PC-3 (cell line): ENCODE measurements at regions not wholly inside any gene's neighbourhood (a gene's known extent, or its start where the extent isn't known, plus 50 kb on each side); places are given as distances from the start of the nearest gene placed in this dataset.
A peak's percentile ranks its signal among the peaks of the same experiment; 100 is the strongest.

Experiments used
- ATAC-seq: fragments of 200-7000 bp; cut with Tn5 transposase; 2 replicates; pipeline ENCODE4 v1.9.1; 2020; ENCODE audit warnings: mild to moderate bottlenecking, moderate library complexity
- BruUV-seq: library from RNA; stranded (reverse); fragments of 400-500 nt; replicated peaks from 2 replicates; lab custom pipeline; 2021; lab: Mats Ljungman, UMichigan
- CTCF ChIA-PET: fragments of 300-600 bp; sonication (Branson Sonifier 250); formaldehyde crosslinking; loops from one replicate; lab custom pipeline; 2022; ENCODE audit warnings: antibody characterized with exemption; lab: Charles Lee
- POLR2A ChIA-PET: fragments of 300-600 bp; sonication (Branson Sonifier 250); formaldehyde crosslinking; loops from one replicate; lab custom pipeline; 2022; ENCODE audit warnings: antibody characterized with exemption; ENCODE audit not compliant: unreplicated experiment; lab: Charles Lee
- DNase-seq: peaks from one replicate; pipeline ENCODE4 v3.0.0-alpha.2; 2015
- H2AFZ ChIP-seq: fragments of 300-600 bp; sonication (generic); 2 replicates; pipeline ENCODE4 v1.6.0; 2016; ENCODE audit warnings: antibody characterized with exemption, low read length
- H3F3A ChIP-seq: fragments of 300-600 bp; sonication (generic); one replicate; pipeline ENCODE4 v1.6.0; 2017; ENCODE audit warnings: antibody characterized with exemption, low read length, control low read depth, mild to moderate bottlenecking; ENCODE audit not compliant: unreplicated experiment
- H3K27ac ChIP-seq: fragments of 300-600 bp; sonication (generic); 2 replicates; pipeline ENCODE4 v1.5.1; 2016; ENCODE audit warnings: mild to moderate bottlenecking, low read length
- H3K27me3 ChIP-seq: fragments of 300-600 bp; sonication (generic); 2 replicates; pipeline ENCODE4 v1.6.1; 2016; ENCODE audit warnings: low read length, mixed read lengths
- H3K36me3 ChIP-seq: fragments of 300-600 bp; sonication (generic); 2 replicates; pipeline ENCODE4 v1.6.1; 2016; ENCODE audit warnings: low read depth, mixed run types, low read length, mixed read lengths
- H3K4me1 ChIP-seq: fragments of 300-600 bp; sonication (generic); 2 replicates; pipeline ENCODE4 v1.5.1; 2016; ENCODE audit warnings: low read length; ENCODE audit not compliant: insufficient read depth
- H3K4me2 ChIP-seq: fragments of 300-600 bp; sonication (generic); 2 replicates; pipeline ENCODE4 v1.6.0; 2016; ENCODE audit warnings: low read length
- H3K4me3 ChIP-seq: fragments of 300-600 bp; sonication (generic); 2 replicates; pipeline ENCODE4 v1.5.1; 2016; ENCODE audit warnings: mild to moderate bottlenecking, low read length, mixed read lengths
- H3K79me2 ChIP-seq: fragments of 300-600 bp; sonication (generic); 2 replicates; pipeline ENCODE4 v1.6.1; 2017; ENCODE audit warnings: low read length, mixed read lengths
- H3K9ac ChIP-seq: fragments of 300-600 bp; sonication (generic); 2 replicates; pipeline ENCODE4 v1.6.0; 2016; ENCODE audit warnings: mild to moderate bottlenecking, low read length
- H3K9me2 ChIP-seq: fragments of 300-600 bp; sonication (generic); replicated peaks from 2 replicates; pipeline ENCODE4 v1.6.1; 2016; ENCODE audit warnings: mixed run types, low read length, mixed read lengths
- H3K9me3 ChIP-seq: fragments of 300-600 bp; sonication (generic); 2 replicates; pipeline ENCODE4 v1.6.1; 2016; ENCODE audit warnings: low read length, mixed read lengths
- H4K20me1 ChIP-seq: fragments of 300-600 bp; sonication (generic); 2 replicates; pipeline ENCODE4 v1.6.1; 2016; ENCODE audit warnings: low read length, mixed read lengths
- EZH2 ChIP-seq: fragments of 300-600 bp; sonication (generic); IDR thresholded peaks from one replicate; pipeline ENCODE4 v1.6.1; 2017; ENCODE audit warnings: antibody characterized with exemption, mild to moderate bottlenecking, low read length; ENCODE audit not compliant: unreplicated experiment
- EZH2phosphoT487 ChIP-seq: fragments of 300-600 bp; sonication (generic); IDR thresholded peaks from 2 replicates; pipeline ENCODE4 v1.6.1; 2018; ENCODE audit warnings: mild to moderate bottlenecking, antibody characterized with exemption, low read length, borderline replicate concordance
- intact Hi-C: fragments of 100-400 bp; cut with micrococcal nuclease; formaldehyde crosslinking; loops from 2 replicates; pipeline ENCODE4 v1.9.0; 2023
- TF ChIP-seq, protein P1 (sequence below): fragments of 300-600 bp; sonication (generic); conservative IDR thresholded peaks from 2 replicates; pipeline ENCODE4 v1.5.1; 2017; ENCODE audit warnings: antibody characterized with exemption, low read depth, mild to moderate bottlenecking, low read length

DNA sequence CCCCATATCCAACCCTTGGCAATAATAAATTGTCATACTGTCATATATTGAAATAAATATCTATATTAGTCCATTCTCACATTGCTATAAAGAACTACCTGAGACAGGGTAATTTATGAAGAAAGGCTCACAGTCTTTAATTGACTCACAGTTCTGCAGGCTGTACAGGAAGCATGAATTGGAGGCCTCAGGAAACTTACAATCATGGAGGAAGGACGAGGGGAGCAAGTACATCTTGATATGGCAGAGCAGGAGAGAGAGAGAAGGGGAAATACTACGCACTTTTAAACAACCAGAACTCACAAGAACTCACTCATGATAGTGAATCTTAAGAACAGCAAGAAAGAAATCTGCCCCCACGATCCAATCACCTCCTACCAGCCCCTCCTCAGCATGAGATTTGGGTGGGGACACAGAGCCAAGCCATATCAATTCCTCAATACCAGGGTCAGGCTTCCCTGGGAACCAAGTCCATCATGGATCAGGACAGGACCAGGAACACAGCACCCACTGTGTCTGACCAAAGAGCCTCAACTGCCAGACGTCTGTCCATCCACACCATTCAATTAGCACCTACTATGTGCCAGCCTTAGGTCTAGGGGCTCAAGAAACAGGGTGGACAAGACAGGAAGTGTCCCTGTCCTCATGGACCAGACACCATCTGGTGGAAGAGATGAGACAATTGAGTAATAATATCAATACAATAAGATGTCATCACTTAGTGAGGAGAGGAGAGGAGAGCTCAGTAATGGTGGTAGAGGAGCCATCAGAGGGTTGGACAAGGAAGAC is 56.9 kb upstream of the TOP3B start:
- ChIA-PET POLR2A (no interaction called here), CTCF (no interaction called here)
- H3K27ac ChIP-seq = no peak overlapping the region
- no peak overlapping the region for H3K4me3 ChIP-seq
- no peak overlapping the region for H2AFZ ChIP-seq
- H3K9me3 ChIP-seq = no peaks in the 10 kb centered on the region
- peaks cover 19% of the 10 kb centered on the region for H3K27me3 ChIP-seq
- ATAC-seq (no peak), DNase-seq (no peak)
- no peaks in the 10 kb centered on the region for H3K4me1 ChIP-seq
- no peaks in the 10 kb centered on the region for H3F3A ChIP-seq
- H3K79me2 ChIP-seq = no peaks in the 10 kb centered on the region
- no peaks in the 10 kb centered on the region for H3K36me3 ChIP-seq
- no peak overlapping the region for H3K9ac ChIP-seq
- H3K9me2 ChIP-seq = no peaks in the 10 kb centered on the region
- no TSS peak for BruUV-seq
- TF ChIP-seq EZH2phosphoT487 (no peak), EZH2 (no peak)
- TF ChIP-seq, protein P1, sequence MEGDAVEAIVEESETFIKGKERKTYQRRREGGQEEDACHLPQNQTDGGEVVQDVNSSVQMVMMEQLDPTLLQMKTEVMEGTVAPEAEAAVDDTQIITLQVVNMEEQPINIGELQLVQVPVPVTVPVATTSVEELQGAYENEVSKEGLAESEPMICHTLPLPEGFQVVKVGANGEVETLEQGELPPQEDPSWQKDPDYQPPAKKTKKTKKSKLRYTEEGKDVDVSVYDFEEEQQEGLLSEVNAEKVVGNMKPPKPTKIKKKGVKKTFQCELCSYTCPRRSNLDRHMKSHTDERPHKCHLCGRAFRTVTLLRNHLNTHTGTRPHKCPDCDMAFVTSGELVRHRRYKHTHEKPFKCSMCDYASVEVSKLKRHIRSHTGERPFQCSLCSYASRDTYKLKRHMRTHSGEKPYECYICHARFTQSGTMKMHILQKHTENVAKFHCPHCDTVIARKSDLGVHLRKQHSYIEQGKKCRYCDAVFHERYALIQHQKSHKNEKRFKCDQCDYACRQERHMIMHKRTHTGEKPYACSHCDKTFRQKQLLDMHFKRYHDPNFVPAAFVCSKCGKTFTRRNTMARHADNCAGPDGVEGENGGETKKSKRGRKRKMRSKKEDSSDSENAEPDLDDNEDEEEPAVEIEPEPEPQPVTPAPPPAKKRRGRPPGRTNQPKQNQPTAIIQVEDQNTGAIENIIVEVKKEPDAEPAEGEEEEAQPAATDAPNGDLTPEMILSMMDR = no peak
- H4K20me1 ChIP-seq = no peaks in the 10 kb centered on the region
- intact Hi-C loops = no loop called here
- H3K4me2 ChIP-seq = no peak overlapping the region

DNA sequence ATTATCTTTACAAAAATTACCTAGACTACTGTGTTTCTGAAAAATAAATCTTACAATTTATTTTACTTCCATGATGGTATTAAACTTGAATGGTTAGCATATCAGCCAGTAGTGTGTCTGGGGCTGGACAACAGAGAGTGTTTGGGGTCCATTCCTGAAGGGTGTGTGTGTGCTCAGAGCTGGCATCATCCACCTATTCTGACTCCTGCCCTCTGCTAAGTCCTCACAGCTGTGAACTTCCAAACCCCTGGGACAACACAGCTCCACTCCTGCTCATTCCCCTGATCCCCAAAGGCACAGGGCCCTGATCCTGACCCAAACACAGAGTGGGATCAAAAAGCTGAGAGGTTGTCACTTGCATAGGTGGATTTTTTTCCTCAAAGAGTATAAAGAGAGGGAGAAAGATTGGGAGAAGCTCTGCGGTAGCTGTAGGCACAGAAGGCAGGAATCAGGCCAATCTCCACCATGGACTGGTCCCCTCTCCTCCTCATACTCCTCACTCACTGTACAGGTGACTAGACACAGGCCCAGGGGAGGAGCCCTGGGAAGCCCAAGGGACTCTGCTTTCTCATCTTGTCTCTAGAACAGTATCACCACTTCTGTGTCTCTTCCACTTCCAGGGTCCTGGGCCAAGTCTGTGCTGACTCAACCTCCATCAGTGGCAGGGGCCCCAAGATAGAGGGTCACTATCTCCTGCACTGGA is 55.7 kb upstream of the TOP3B start:
- no peak overlapping the region for H2AFZ ChIP-seq
- no peak overlapping the region for H3K4me3 ChIP-seq
- intact Hi-C loops = no loop called here
- H3K27ac ChIP-seq = no peak overlapping the region
- peaks cover 10% of the 10 kb centered on the region for H3K27me3 ChIP-seq
- ATAC-seq (no peak), DNase-seq (no peak)
- no peaks in the 10 kb centered on the region for H3K9me2 ChIP-seq
- ChIA-PET POLR2A (no interaction called here), CTCF (no interaction called here)
- no peaks in the 10 kb centered on the region for H3K36me3 ChIP-seq
- BruUV-seq = no TSS peak
- H3K4me2 ChIP-seq = no peak overlapping the region
- H3K4me1 ChIP-seq = no peaks in the 10 kb centered on the region
- H3K9me3 ChIP-seq = no peaks in the 10 kb centered on the region
- TF ChIP-seq, protein P1 = no peak
- TF ChIP-seq EZH2phosphoT487 (no peak), EZH2 (no peak)
- no peaks in the 10 kb centered on the region for H4K20me1 ChIP-seq
- H3F3A ChIP-seq = no peaks in the 10 kb centered on the region
- no peaks in the 10 kb centered on the region for H3K79me2 ChIP-seq
- no peak overlapping the region for H3K9ac ChIP-seq

DNA sequence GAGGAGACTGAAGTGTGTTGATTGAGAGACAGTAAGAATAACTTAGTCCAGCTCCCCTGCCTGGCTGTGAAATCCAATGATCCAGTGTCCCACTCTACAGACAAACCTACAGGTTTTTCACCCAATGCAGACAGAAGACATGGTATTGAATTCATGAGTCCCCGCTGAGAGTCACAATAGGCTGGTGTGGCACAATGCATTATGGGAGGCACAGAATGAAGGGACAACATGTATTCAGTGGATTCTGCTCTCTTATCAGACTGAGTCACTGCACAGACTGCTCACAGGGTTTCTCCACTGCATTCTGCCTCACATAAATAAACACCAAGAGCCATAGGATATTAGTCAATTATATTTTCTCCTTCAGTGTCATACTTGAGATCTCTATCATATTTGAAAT is 55.2 kb upstream of the TOP3B start:
- peak; percentile 6 for DNase-seq
- Histone ChIP-seq H3K4me3 (no peak overlapping the region), H3F3A (no peaks in the 10 kb centered on the region), H3K36me3 (no peaks in the 10 kb centered on the region), H3K27me3 (peaks cover 7% of the 10 kb centered on the region), H3K9ac (no peak overlapping the region), H3K9me3 (no peaks in the 10 kb centered on the region), H3K4me2 (no peak overlapping the region), H2AFZ (no peak overlapping the region), H4K20me1 (no peaks in the 10 kb centered on the region), H3K9me2 (no peaks in the 10 kb centered on the region), H3K4me1 (no peaks in the 10 kb centered on the region), H3K79me2 (no peaks in the 10 kb centered on the region), H3K27ac (no peak overlapping the region)
- ChIA-PET CTCF (no interaction called here), POLR2A (no interaction called here)
- ATAC-seq = no peak
- no TSS peak for BruUV-seq
- no peak for TF ChIP-seq EZH2
- TF ChIP-seq, protein P1 = no peak
- TF ChIP-seq EZH2phosphoT487 = no peak
- intact Hi-C loops = no loop called here
